Cardiac muscle cell (in vitro differentiated cells and primary cell): ENCODE measurements at regions not wholly inside any gene's neighbourhood (a gene's known extent, or its start where the extent isn't known, plus 50 kb on each side); places are given as distances from the start of the nearest gene placed in this dataset.
"Not testable (repeated sequence)": the region's sequence is repeated elsewhere in the genome, so short reads cannot be mapped to it uniquely, and the experiment has no call there.

ENCODE experiments used
- DNase-seq, 2 donors: peaks; one replicate each; pipeline versions ENCODE4 v3.0.0 to v3.0.0-alpha.2; 2010 to 2017; ENCODE audit warnings: low read depth in 1 of 2, low spot score in 1 of 2
- H3K27ac ChIP-seq: fragments of 200-600 bp; sonication (generic); 2 replicates; pipeline ENCODE4 v1.5.1; 2016
- H3K27me3 ChIP-seq: fragments of 200-600 bp; sonication (generic); 2 replicates; pipeline ENCODE4 v1.6.0; 2016; ENCODE audit warnings: control low read depth
- H3K36me3 ChIP-seq: fragments of 200-600 bp; sonication (generic); 2 replicates; pipeline ENCODE4 v1.5.1; 2016; ENCODE audit warnings: control low read depth
- H3K4me1 ChIP-seq: fragments of 200-600 bp; sonication (generic); 2 replicates; pipeline ENCODE4 v1.8.1; 2017; ENCODE audit warnings: low read depth, mild to moderate bottlenecking, mixed run types
- H3K4me3 ChIP-seq: fragments of 200-600 bp; sonication (generic); 2 replicates; pipeline ENCODE4 v1.5.1; 2016; ENCODE audit warnings: mild to moderate bottlenecking
- H3K9me3 ChIP-seq: fragments of 200-600 bp; sonication (generic); 2 replicates; pipeline ENCODE4 v1.5.1; 2017; ENCODE audit warnings: low read depth, mild to moderate bottlenecking, control low read depth
- TF ChIP-seq, protein P1 (sequence below): IDR thresholded peaks from 2 replicates; pipeline ENCODE4 v1.5.1; 2012; ENCODE audit warnings: low read depth, mild to moderate bottlenecking, low read length

GRCh38 chr6:144378437-144378836 lies 93.3 kb downstream of the UTRN start:
- TF ChIP-seq, protein P1, sequence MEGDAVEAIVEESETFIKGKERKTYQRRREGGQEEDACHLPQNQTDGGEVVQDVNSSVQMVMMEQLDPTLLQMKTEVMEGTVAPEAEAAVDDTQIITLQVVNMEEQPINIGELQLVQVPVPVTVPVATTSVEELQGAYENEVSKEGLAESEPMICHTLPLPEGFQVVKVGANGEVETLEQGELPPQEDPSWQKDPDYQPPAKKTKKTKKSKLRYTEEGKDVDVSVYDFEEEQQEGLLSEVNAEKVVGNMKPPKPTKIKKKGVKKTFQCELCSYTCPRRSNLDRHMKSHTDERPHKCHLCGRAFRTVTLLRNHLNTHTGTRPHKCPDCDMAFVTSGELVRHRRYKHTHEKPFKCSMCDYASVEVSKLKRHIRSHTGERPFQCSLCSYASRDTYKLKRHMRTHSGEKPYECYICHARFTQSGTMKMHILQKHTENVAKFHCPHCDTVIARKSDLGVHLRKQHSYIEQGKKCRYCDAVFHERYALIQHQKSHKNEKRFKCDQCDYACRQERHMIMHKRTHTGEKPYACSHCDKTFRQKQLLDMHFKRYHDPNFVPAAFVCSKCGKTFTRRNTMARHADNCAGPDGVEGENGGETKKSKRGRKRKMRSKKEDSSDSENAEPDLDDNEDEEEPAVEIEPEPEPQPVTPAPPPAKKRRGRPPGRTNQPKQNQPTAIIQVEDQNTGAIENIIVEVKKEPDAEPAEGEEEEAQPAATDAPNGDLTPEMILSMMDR, result no peak
- no peaks in the 10 kb centered on the region for H3K27me3 ChIP-seq

GRCh38 chr6:144379356-144379755 lies 94.2 kb downstream of the UTRN start:
- TF ChIP-seq, protein P1, result no peak
- H3K4me1 ChIP-seq, result peaks cover 6% of the 10 kb centered on the region
- no peak overlapping the region for H3K27ac ChIP-seq
- H3K27me3 ChIP-seq, result no peaks in the 10 kb centered on the region
- no peaks in the 10 kb centered on the region for H3K36me3 ChIP-seq
- peak in 1 of 2 donors; percentile 20 for DNase-seq
- H3K9me3 ChIP-seq, result no peaks in the 10 kb centered on the region
- H3K4me3 ChIP-seq, result no peak overlapping the region

More at GRCh38 chr6:144378437-144378836, 93.3 kb downstream of the UTRN start:
- no peak for DNase-seq
- no peaks in the 10 kb centered on the region for H3K36me3 ChIP-seq
- peaks cover 6% of the 10 kb centered on the region for H3K4me1 ChIP-seq
- no peak overlapping the region for H3K4me3 ChIP-seq
- H3K9me3 ChIP-seq, result no peaks in the 10 kb centered on the region
- H3K27ac ChIP-seq, result no peak overlapping the region

GRCh38 chr6:144381499-144381898 lies 96.4 kb downstream of the UTRN start:
- not testable (repeated sequence) for DNase-seq, H3K27me3 ChIP-seq, H3K36me3 ChIP-seq, H3K9me3 ChIP-seq, H3K27ac ChIP-seq, H3K4me1 ChIP-seq, H3K4me3 ChIP-seq

GRCh38 chr6:144383336-144383735 lies 98.2 kb downstream of the UTRN start:
- H3K9me3 ChIP-seq, result no peaks in the 10 kb centered on the region
- TF ChIP-seq, protein P1, result no peak
- no peak overlapping the region for H3K27ac ChIP-seq
- no peaks in the 10 kb centered on the region for H3K36me3 ChIP-seq
- no peaks in the 10 kb centered on the region for H3K27me3 ChIP-seq
- H3K4me3 ChIP-seq, result no peak overlapping the region
- H3K4me1 ChIP-seq, result no peaks in the 10 kb centered on the region
- DNase-seq, result no peak

DNA sequence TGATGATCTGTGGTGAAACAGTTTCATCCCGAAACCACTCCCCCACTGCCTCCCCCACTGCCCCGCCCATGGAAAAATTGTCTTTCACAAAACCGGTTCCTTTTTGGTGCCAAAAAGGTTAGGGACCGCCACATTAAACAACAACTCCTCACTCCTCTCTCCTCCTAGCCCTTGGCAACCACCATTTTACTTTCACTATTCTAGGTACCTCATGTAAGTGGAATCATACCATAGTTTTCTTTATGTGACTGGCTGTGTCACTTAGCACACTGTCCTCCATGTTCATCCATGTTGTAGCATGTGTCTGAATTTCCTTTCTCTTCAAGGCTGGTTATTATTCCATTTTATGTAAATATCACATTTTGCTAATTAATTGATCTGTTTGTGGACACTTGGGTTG lies 99.3 kb downstream of the UTRN start:
- no peaks in the 10 kb centered on the region for H3K9me3 ChIP-seq
- TF ChIP-seq, protein P1, result no peak
- H3K4me3 ChIP-seq, result no peak overlapping the region
- no peak overlapping the region for H3K27ac ChIP-seq
- DNase-seq, result no peak
- H3K4me1 ChIP-seq, result no peaks in the 10 kb centered on the region
- H3K36me3 ChIP-seq, result no peaks in the 10 kb centered on the region
- H3K27me3 ChIP-seq, result no peaks in the 10 kb centered on the region

- H3K36me3 ChIP-seq, H3K27me3 ChIP-seq, DNase-seq, H3K9me3 ChIP-seq, H3K27ac ChIP-seq, H3K4me1 ChIP-seq, H3K4me3 ChIP-seq: not testable (repeated sequence)
Observed at GRCh38 chr6:144389474-144389873, 104.3 kb downstream of the UTRN start.

DNA sequence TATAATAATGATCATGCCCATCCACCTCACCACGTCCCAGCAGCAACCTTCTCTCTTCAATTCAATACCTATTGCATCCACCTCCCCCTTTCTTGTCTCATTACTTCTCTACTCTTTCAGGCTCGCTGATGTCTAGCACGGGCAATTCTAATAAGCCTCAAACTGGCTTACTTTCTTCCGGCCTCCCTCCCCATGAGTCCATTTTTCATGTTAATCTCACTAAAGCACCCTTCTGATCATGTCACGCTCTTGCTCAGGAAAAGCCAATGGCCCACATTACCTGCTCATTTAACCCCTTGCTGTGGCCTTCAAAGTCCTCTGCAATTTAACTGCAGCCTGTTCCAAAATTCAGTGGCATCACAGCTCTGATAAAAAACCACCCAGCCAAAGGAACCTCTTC lies 105.1 kb downstream of the UTRN start:
- no peaks in the 10 kb centered on the region for H3K9me3 ChIP-seq
- DNase-seq, result no peak
- no peaks in the 10 kb centered on the region for H3K4me1 ChIP-seq
- no peak overlapping the region for H3K27ac ChIP-seq
- TF ChIP-seq, protein P1, result no peak
- no peaks in the 10 kb centered on the region for H3K36me3 ChIP-seq
- no peak overlapping the region for H3K4me3 ChIP-seq
- H3K27me3 ChIP-seq, result no peaks in the 10 kb centered on the region
